A549 (cell line): ENCODE measurements at regions not wholly inside any gene's neighbourhood (a gene's known extent, or its start where the extent isn't known, plus 50 kb on each side); places are given as distances from the start of the nearest gene placed in this dataset.

ENCODE experiments used
- TF ChIP-seq, protein P1 (sequence below): fragments of 250-450 bp; sonication (Bioruptor Pico); IDR thresholded peaks from 2 replicates; pipeline ENCODE4 v1.5.0; 2021; ENCODE audit warnings: mild to moderate bottlenecking, moderate library complexity, borderline replicate concordance
- TF ChIP-seq, protein P2 (sequence below): fragments of >200 bp; sonication (Bioruptor Twin); formaldehyde crosslinking; IDR thresholded peaks from 3 replicates; pipeline ENCODE4 v1.5.1; 2016

- TF ChIP-seq, protein P1, sequence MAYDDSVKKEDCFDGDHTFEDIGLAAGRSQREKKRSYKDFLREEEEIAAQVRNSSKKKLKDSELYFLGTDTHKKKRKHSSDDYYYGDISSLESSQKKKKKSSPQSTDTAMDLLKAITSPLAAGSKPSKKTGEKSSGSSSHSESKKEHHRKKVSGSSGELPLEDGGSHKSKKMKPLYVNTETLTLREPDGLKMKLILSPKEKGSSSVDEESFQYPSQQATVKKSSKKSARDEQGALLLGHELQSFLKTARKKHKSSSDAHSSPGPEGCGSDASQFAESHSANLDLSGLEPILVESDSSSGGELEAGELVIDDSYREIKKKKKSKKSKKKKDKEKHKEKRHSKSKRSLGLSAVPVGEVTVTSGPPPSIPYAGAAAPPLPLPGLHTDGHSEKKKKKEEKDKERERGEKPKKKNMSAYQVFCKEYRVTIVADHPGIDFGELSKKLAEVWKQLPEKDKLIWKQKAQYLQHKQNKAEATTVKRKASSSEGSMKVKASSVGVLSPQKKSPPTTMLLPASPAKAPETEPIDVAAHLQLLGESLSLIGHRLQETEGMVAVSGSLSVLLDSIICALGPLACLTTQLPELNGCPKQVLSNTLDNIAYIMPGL (CRISPR knock-in tag), result no peak
- TF ChIP-seq, protein P2, sequence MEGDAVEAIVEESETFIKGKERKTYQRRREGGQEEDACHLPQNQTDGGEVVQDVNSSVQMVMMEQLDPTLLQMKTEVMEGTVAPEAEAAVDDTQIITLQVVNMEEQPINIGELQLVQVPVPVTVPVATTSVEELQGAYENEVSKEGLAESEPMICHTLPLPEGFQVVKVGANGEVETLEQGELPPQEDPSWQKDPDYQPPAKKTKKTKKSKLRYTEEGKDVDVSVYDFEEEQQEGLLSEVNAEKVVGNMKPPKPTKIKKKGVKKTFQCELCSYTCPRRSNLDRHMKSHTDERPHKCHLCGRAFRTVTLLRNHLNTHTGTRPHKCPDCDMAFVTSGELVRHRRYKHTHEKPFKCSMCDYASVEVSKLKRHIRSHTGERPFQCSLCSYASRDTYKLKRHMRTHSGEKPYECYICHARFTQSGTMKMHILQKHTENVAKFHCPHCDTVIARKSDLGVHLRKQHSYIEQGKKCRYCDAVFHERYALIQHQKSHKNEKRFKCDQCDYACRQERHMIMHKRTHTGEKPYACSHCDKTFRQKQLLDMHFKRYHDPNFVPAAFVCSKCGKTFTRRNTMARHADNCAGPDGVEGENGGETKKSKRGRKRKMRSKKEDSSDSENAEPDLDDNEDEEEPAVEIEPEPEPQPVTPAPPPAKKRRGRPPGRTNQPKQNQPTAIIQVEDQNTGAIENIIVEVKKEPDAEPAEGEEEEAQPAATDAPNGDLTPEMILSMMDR, result no peak
Observed at GRCh38 chr9:129455151-129455995, 165.5 kb downstream of the C9orf50 start.
